ENCODE measurements at regions not wholly inside any gene's neighbourhood (a gene's known extent, or its start where the extent isn't known, plus 50 kb on each side); places are given as distances from the start of the nearest gene placed in this dataset.
"Not testable (repeated sequence)": the region's sequence is repeated elsewhere in the genome, so short reads cannot be mapped to it uniquely, and the experiment has no call there.

GRCh38 chr10:84571146-84571545 lies 242.8 kb downstream of the CCSER2 start:
- DNase-seq (ENCODE audit: low read depth): no peak
- in situ Hi-C loops (cut with HindIII; ENCODE audit: low pct_unique_long_range_greater_than_20kb, low sequenced_read_pairs): no loop called here

GRCh38 chr10:84574102-84574501 lies 245.7 kb downstream of the CCSER2 start:
- no peak for DNase-seq (ENCODE audit: low read depth)
- in situ Hi-C loops (cut with HindIII; ENCODE audit: low pct_unique_long_range_greater_than_20kb, low sequenced_read_pairs): no loop called here

GRCh38 chr10:84581976-84582375 lies 253.6 kb downstream of the CCSER2 start:
- DNase-seq (ENCODE audit: low read depth): no peak
- in situ Hi-C loops (cut with HindIII; ENCODE audit: low pct_unique_long_range_greater_than_20kb, low sequenced_read_pairs): no loop called here

GRCh38 chr10:84583501-84583900 lies 255.1 kb downstream of the CCSER2 start:
- no peak for DNase-seq (ENCODE audit: low read depth)
- in situ Hi-C loops (cut with HindIII; ENCODE audit: low pct_unique_long_range_greater_than_20kb, low sequenced_read_pairs): no loop called here

GRCh38 chr10:84587789-84588188 lies 259.4 kb downstream of the CCSER2 start:
- no peak for DNase-seq (ENCODE audit: low read depth)
- in situ Hi-C loops (cut with HindIII; ENCODE audit: low pct_unique_long_range_greater_than_20kb, low sequenced_read_pairs): no loop called here

- DNase-seq (ENCODE audit: low read depth): no peak
- in situ Hi-C loops (cut with HindIII; ENCODE audit: low pct_unique_long_range_greater_than_20kb, low sequenced_read_pairs): no loop called here
Observed at GRCh38 chr10:84588426-84588825, 260.0 kb downstream of the CCSER2 start.

GRCh38 chr10:84588971-84589370 lies 260.6 kb downstream of the CCSER2 start:
- in situ Hi-C loops (cut with HindIII; ENCODE audit: low pct_unique_long_range_greater_than_20kb, low sequenced_read_pairs): no loop called here
- DNase-seq (ENCODE audit: low read depth): no peak

GRCh38 chr10:84589526-84590205 lies 261.3 kb downstream of the CCSER2 start:
- in situ Hi-C loops (cut with HindIII; ENCODE audit: low pct_unique_long_range_greater_than_20kb, low sequenced_read_pairs): no loop called here
- DNase-seq (ENCODE audit: low read depth): no peak

GRCh38 chr10:84590327-84591193 lies 262.2 kb downstream of the CCSER2 start:
- in situ Hi-C loops (cut with HindIII; ENCODE audit: low pct_unique_long_range_greater_than_20kb, low sequenced_read_pairs): no loop called here
- DNase-seq (ENCODE audit: low read depth): no peak

GRCh38 chr10:84593506-84593905 lies 265.1 kb downstream of the CCSER2 start:
- in situ Hi-C loops (cut with HindIII; ENCODE audit: low pct_unique_long_range_greater_than_20kb, low sequenced_read_pairs): no loop called here
- DNase-seq (ENCODE audit: low read depth): no peak

- no peak for DNase-seq (ENCODE audit: low read depth)
- in situ Hi-C loops (cut with HindIII; ENCODE audit: low pct_unique_long_range_greater_than_20kb, low sequenced_read_pairs): no loop called here
Observed at GRCh38 chr10:84596585-84596984, 268.2 kb downstream of the CCSER2 start.

- DNase-seq (ENCODE audit: low read depth): no peak
- in situ Hi-C loops (cut with HindIII; ENCODE audit: low pct_unique_long_range_greater_than_20kb, low sequenced_read_pairs): no loop called here
Observed at GRCh38 chr10:84599254-84599653, 270.9 kb downstream of the CCSER2 start.

- DNase-seq (ENCODE audit: low read depth): no peak
- in situ Hi-C loops (cut with HindIII; ENCODE audit: low pct_unique_long_range_greater_than_20kb, low sequenced_read_pairs): no loop called here
Observed at GRCh38 chr10:84600947-84601346, 272.6 kb downstream of the CCSER2 start.

- in situ Hi-C loops (cut with HindIII; ENCODE audit: low pct_unique_long_range_greater_than_20kb, low sequenced_read_pairs); DNase-seq (ENCODE audit: low read depth): not testable (repeated sequence)
Observed at GRCh38 chr10:84602543-84602942, 274.2 kb downstream of the CCSER2 start.

GRCh38 chr10:84603971-84604370 lies 275.6 kb downstream of the CCSER2 start:
- in situ Hi-C loops (cut with HindIII; ENCODE audit: low pct_unique_long_range_greater_than_20kb, low sequenced_read_pairs): no loop called here
- DNase-seq (ENCODE audit: low read depth): no peak

GRCh38 chr10:84605802-84606201 lies 277.4 kb downstream of the CCSER2 start:
- DNase-seq (ENCODE audit: low read depth): no peak
- in situ Hi-C loops (cut with HindIII; ENCODE audit: low pct_unique_long_range_greater_than_20kb, low sequenced_read_pairs): no loop called here

GRCh38 chr10:84606428-84606827 lies 278.0 kb downstream of the CCSER2 start:
- in situ Hi-C loops (cut with HindIII; ENCODE audit: low pct_unique_long_range_greater_than_20kb, low sequenced_read_pairs): no loop called here
- DNase-seq (ENCODE audit: low read depth): no peak

- no peak for DNase-seq (ENCODE audit: low read depth)
- in situ Hi-C loops (cut with HindIII; ENCODE audit: low pct_unique_long_range_greater_than_20kb, low sequenced_read_pairs): no loop called here
Observed at GRCh38 chr10:84607044-84607443, 278.7 kb downstream of the CCSER2 start.

GRCh38 chr10:84607523-84607922 lies 279.1 kb downstream of the CCSER2 start:
- in situ Hi-C loops (cut with HindIII; ENCODE audit: low pct_unique_long_range_greater_than_20kb, low sequenced_read_pairs): no loop called here
- no peak for DNase-seq (ENCODE audit: low read depth)

GRCh38 chr10:84608126-84608525 lies 279.7 kb downstream of the CCSER2 start:
- DNase-seq (ENCODE audit: low read depth): no peak
- in situ Hi-C loops (cut with HindIII; ENCODE audit: low pct_unique_long_range_greater_than_20kb, low sequenced_read_pairs): no loop called here

Measured in Caki2 (cell line).